HepG2 (cell line): ENCODE measurements at regions not wholly inside any gene's neighbourhood (a gene's known extent, or its start where the extent isn't known, plus 50 kb on each side); places are given as distances from the start of the nearest gene placed in this dataset.

Experiments used
- ATAC-seq: fragments of 200-7000 bp; cut with Tn5 transposase; 3 replicates; pipeline ENCODE4 v1.9.1; 2020; ENCODE audit warnings: mild to moderate bottlenecking, moderate library complexity
- BruUV-seq: library from RNA; stranded (reverse); fragments of 400-500 nt; replicated peaks from 2 replicates; lab custom pipeline; 2021; lab: Mats Ljungman, UMichigan
- CTCF ChIA-PET: fragments of 300-600 bp; formaldehyde crosslinking; extraction: SDS; loops from one replicate; lab custom pipeline; 2021; ENCODE audit warnings: low total read pairs, inconsistent platforms, low intra/inter-chr PET ratio; lab: Yijun Ruan, JAX
- POLR2A ChIA-PET: fragments of 350-600 bp; sonication (Branson Sonifier 250); formaldehyde crosslinking; loops from one replicate; lab custom pipeline; 2020; ENCODE audit warnings: antibody characterized with exemption, inconsistent platforms; lab: Yijun Ruan, JAX
- DNase-seq: peaks from one replicate; pipeline ENCODE4 v3.0.0-alpha.2; 2015; ENCODE audit warnings: low spot score
- FAIRE-seq: peaks from 3 replicates; lab custom pipeline; 2011; peaks lifted over from hg19 to GRCh38; lab: Jason Lieb, UNC
- H2AFZ ChIP-seq: one replicate; pipeline ENCODE4 v1.6.1; 2011; ENCODE audit warnings: low read length, inconsistent platforms
- H3K27ac ChIP-seq: fragments of 300-600 bp; 3 replicates; pipeline ENCODE4 v1.8.0; 2011; ENCODE audit warnings: mixed run types, mild to moderate bottlenecking, mixed read lengths, low read length, inconsistent platforms; ENCODE audit not compliant: insufficient read depth; ENCODE audit errors: extremely low read length
- H3K27me3 ChIP-seq, 2 experiments: fragments of 200-600 bp in 1 of 2; 2 replicates in 1 of 2; 3 replicates in 1 of 2; pipeline versions ENCODE4 v1.6.0 to v1.8.0; 2011; ENCODE audit warnings: low read length in 2 of 2, mild to moderate bottlenecking in 2 of 2, moderate library complexity in 2 of 2, inconsistent platforms in 1 of 2; ENCODE audit not compliant: insufficient read depth in 2 of 2, control insufficient read depth in 1 of 2
- H3K36me3 ChIP-seq, 2 experiments: fragments of 200-600 bp in 1 of 2; replicated peaks in 1 of 2; 2 replicates in 1 of 2; 3 replicates in 1 of 2; pipeline versions ENCODE4 v1.5.1 to v1.8.0; 2011; ENCODE audit warnings: low read length in 2 of 2, inconsistent platforms in 1 of 2; ENCODE audit not compliant: insufficient read depth in 2 of 2, control insufficient read depth in 1 of 2
- H3K4me1 ChIP-seq: 2 replicates; pipeline ENCODE4 v1.5.1; 2012; ENCODE audit warnings: low read length, inconsistent platforms; ENCODE audit not compliant: insufficient read depth
- H3K4me2 ChIP-seq: 2 replicates; pipeline ENCODE4 v1.6.0; 2011; ENCODE audit warnings: low read depth, low read length, inconsistent platforms
- H3K4me3 ChIP-seq, 3 experiments: fragments of 200-600 bp in 1 of 3; sonication (generic), shearing (Covaris generic) in 1 of 3; replicated peaks in 1 of 3; 2 replicates each; pipeline ENCODE4 v1.5.1; 2011 to 2016; ENCODE audit warnings: low read length in 3 of 3, inconsistent platforms in 2 of 3, low read depth in 2 of 3, mild to moderate bottlenecking in 2 of 3, control low read depth in 1 of 3, mixed read lengths in 1 of 3; ENCODE audit not compliant: insufficient read depth in 1 of 3
- H3K79me2 ChIP-seq: one replicate; pipeline ENCODE4 v1.6.1; 2011; ENCODE audit warnings: low read length, inconsistent platforms; ENCODE audit not compliant: insufficient read depth
- H3K9ac ChIP-seq: 2 replicates; pipeline ENCODE4 v1.6.0; 2011; ENCODE audit warnings: mild to moderate bottlenecking, low read depth, low read length, inconsistent platforms; ENCODE audit not compliant: insufficient read depth
- H3K9me3 ChIP-seq: 2 replicates; pipeline ENCODE4 v1.5.1; 2012; ENCODE audit warnings: mild to moderate bottlenecking, low read length
- H4K20me1 ChIP-seq: 2 replicates; pipeline ENCODE4 v1.6.0; 2011; ENCODE audit warnings: inconsistent platforms, mild to moderate bottlenecking, low read length, moderate library complexity; ENCODE audit not compliant: insufficient read depth
- BCLAF1 ChIP-seq: fragments of 450-650 bp; IDR thresholded peaks from 2 replicates; pipeline ENCODE4 v1.6.1; 2017; ENCODE audit warnings: mild to moderate bottlenecking
- HIVEP1 ChIP-seq: sonication (generic); formaldehyde crosslinking; IDR thresholded peaks from 2 replicates; pipeline ENCODE4 v1.4.0; 2020; ENCODE audit warnings: mild to moderate bottlenecking, missing genetic modification reagents
- IRF1 ChIP-seq: sonication (generic); formaldehyde crosslinking; IDR thresholded peaks from 2 replicates; pipeline ENCODE4 v1.4.0; 2020; ENCODE audit warnings: low read depth, mild to moderate bottlenecking, missing genetic modification reagents
- MAX ChIP-seq: IDR thresholded peaks from 2 replicates; pipeline ENCODE4 v1.6.1; 2012; ENCODE audit warnings: inconsistent platforms
- MED8 ChIP-seq: sonication (generic); formaldehyde crosslinking; IDR thresholded peaks from 2 replicates; pipeline ENCODE4 v1.8.1; 2023; ENCODE audit warnings: mild to moderate bottlenecking, missing genetic modification reagents; ENCODE audit not compliant: insufficient replicate concordance
- MEIS1 ChIP-seq: sonication (generic); formaldehyde crosslinking; IDR thresholded peaks from 2 replicates; pipeline ENCODE4 v1.9.0; 2021; ENCODE audit warnings: mild to moderate bottlenecking, missing genetic modification reagents, moderate library complexity, borderline replicate concordance
- MZF1 ChIP-seq: sonication (generic); formaldehyde crosslinking; IDR thresholded peaks from 2 replicates; pipeline ENCODE4 v1.8.1; 2023; ENCODE audit warnings: mild to moderate bottlenecking, missing genetic modification reagents, borderline replicate concordance
- NCOA1 ChIP-seq: sonication (generic); formaldehyde crosslinking; IDR thresholded peaks from 2 replicates; pipeline ENCODE4 v1.9.0; 2021; ENCODE audit warnings: missing genetic modification reagents
- SRSF4 ChIP-seq: fragments of 200-400 bp; formaldehyde crosslinking; IDR thresholded peaks from one replicate; pipeline ENCODE4 v1.6.1; 2018; ENCODE audit warnings: mild to moderate bottlenecking, low read depth, low read length, moderate library complexity; ENCODE audit not compliant: poor library complexity, severe bottlenecking
- THAP9 ChIP-seq: sonication (generic); formaldehyde crosslinking; IDR thresholded peaks from 2 replicates; pipeline ENCODE4; 2020; ENCODE audit warnings: missing genetic modification reagents, mild to moderate bottlenecking, borderline replicate concordance
- ZMYM2 ChIP-seq: sonication (generic); formaldehyde crosslinking; IDR thresholded peaks from 2 replicates; pipeline ENCODE4 v1.8.0; 2022; ENCODE audit warnings: mild to moderate bottlenecking, missing genetic modification reagents
- ZNF256 ChIP-seq: sonication (generic); formaldehyde crosslinking; conservative IDR thresholded peaks from 2 replicates; pipeline ENCODE4 v1.4.0; 2020; ENCODE audit warnings: missing genetic modification reagents
- ZNF329 ChIP-seq: sonication (generic); formaldehyde crosslinking; IDR thresholded peaks from 2 replicates; pipeline ENCODE4 v1.9.0; 2021; ENCODE audit warnings: low read depth, mild to moderate bottlenecking, missing genetic modification reagents
- ZNF510 ChIP-seq: sonication (generic); formaldehyde crosslinking; IDR thresholded peaks from 2 replicates; pipeline ENCODE4 v1.4.0; 2020; ENCODE audit warnings: low read depth, mild to moderate bottlenecking, missing genetic modification reagents
- ZNF572 ChIP-seq: sonication (generic); formaldehyde crosslinking; IDR thresholded peaks from 2 replicates; pipeline ENCODE4 v1.5.1; 2020; ENCODE audit warnings: mild to moderate bottlenecking, missing genetic modification reagents
- ZNF607 ChIP-seq: sonication (generic); formaldehyde crosslinking; IDR thresholded peaks from 2 replicates; pipeline ENCODE4 v1.5.1; 2020; ENCODE audit warnings: missing genetic modification reagents, mild to moderate bottlenecking, borderline replicate concordance
- ZNF766 ChIP-seq: sonication (generic); formaldehyde crosslinking; IDR thresholded peaks from 2 replicates; pipeline ENCODE4 v1.5.0; 2020; ENCODE audit warnings: missing genetic modification reagents, borderline replicate concordance
- ZNF776 ChIP-seq: sonication (generic); formaldehyde crosslinking; IDR thresholded peaks from 2 replicates; pipeline ENCODE4 v1.4.0; 2020; ENCODE audit warnings: mild to moderate bottlenecking, missing genetic modification reagents
- ZSCAN30 ChIP-seq: sonication (generic); formaldehyde crosslinking; IDR thresholded peaks from 2 replicates; pipeline ENCODE4 v1.5.0; 2020; ENCODE audit warnings: mild to moderate bottlenecking, missing genetic modification reagents
- WGBS: methylation state at CpG from one replicate; pipeline ENCODE4 v1.1.6; 2017; ENCODE audit warnings: low lambda C conversion rate; 5-methylcytosine and 5-hydroxymethylcytosine counted together
- in situ Hi-C: cut with HindIII; loops from 2 replicates; pipeline ENCODE4 v1.10.0; 2017; ENCODE audit warnings: low pct_unique_long_range_greater_than_20kb; ENCODE audit not compliant: extremely low pct_ligation_motif_present
- intact Hi-C: fragments of 100-400 bp; cut with micrococcal nuclease; formaldehyde crosslinking; loops from one replicate; pipeline ENCODE4 v1.10.0; 2022; ENCODE audit not compliant: unreplicated experiment

- TF ChIP-seq BCLAF1 (no peak), ZNF572 (CRISPR knock-in tag) (no peak), ZNF776 (CRISPR knock-in tag) (no peak), MEIS1 (no peak), ZNF510 (CRISPR knock-in tag) (no peak), MAX (no peak), IRF1 (CRISPR knock-in tag) (no peak), ZNF256 (CRISPR knock-in tag) (no peak), HIVEP1 (CRISPR knock-in tag) (no peak), SRSF4 (no peak), ZMYM2 (CRISPR knock-in tag) (no peak)
Measured at GRCh38 chr3:72244396-72244795, 459.4 kb upstream of the PROK2 start (continued).

GRCh38 chr3:72242326-72242725 lies 457.4 kb upstream of the PROK2 start:
- Histone ChIP-seq H4K20me1 (no peaks in the 10 kb centered on the region), H3K4me2 (no peak overlapping the region), H3K27me3 (peaks cover 3 to 4% of the 10 kb centered on the region in 2 experiments; a peak in 2 of 5 replicates), H3K79me2 (no peaks in the 10 kb centered on the region), H3K27ac (no peak overlapping the region), H3K4me1 (no peaks in the 10 kb centered on the region), H3K9ac (no peak overlapping the region), H3K9me3 (no peaks in the 10 kb centered on the region), H2AFZ (no peak overlapping the region), H3K36me3 (no peaks in the 10 kb centered on the region), H3K4me3 (no peak overlapping the region)
- BruUV-seq, result no TSS peak
- ChIA-PET POLR2A (no interaction called here), CTCF (no interaction called here)
- no peak for FAIRE-seq
- intact Hi-C loops (no loop called here), in situ Hi-C loops (no loop called here)
- WGBS, result 88% methylated on average over 2 of the region's 2 CpGs
- DNase-seq, result no peak
- no peak for ATAC-seq
- TF ChIP-seq NCOA1, result no peak
- TF ChIP-seq ZNF766 (CRISPR knock-in tag), result no peak
- TF ChIP-seq ZNF607 (CRISPR knock-in tag), result no peak
- no peak for TF ChIP-seq ZNF572 (CRISPR knock-in tag)
- no peak for TF ChIP-seq ZSCAN30 (CRISPR knock-in tag)
- TF ChIP-seq MED8 (CRISPR knock-in tag), result no peak
- TF ChIP-seq ZNF329 (CRISPR knock-in tag), result no peak
- TF ChIP-seq THAP9 (CRISPR knock-in tag), result no peak
- TF ChIP-seq MZF1 (CRISPR knock-in tag), result no peak
